Nephron progenitor cell (in vitro differentiated cells): ENCODE measurements at regions not wholly inside any gene's neighbourhood (a gene's known extent, or its start where the extent isn't known, plus 50 kb on each side); places are given as distances from the start of the nearest gene placed in this dataset.

Experiments used
- DNase-seq: peaks from one replicate; pipeline ENCODE4 v3.0.0; 2021
- H3K27ac Mint-ChIP-seq: 2 replicates; pipeline ENCODE4 v1.8.0; 2021; ENCODE audit warnings: mild to moderate bottlenecking, moderate library complexity, mixed read lengths
- H3K27me3 Mint-ChIP-seq: 2 replicates; pipeline ENCODE4 v1.8.0; 2021; ENCODE audit warnings: mild to moderate bottlenecking, low read depth, mixed read lengths; ENCODE audit not compliant: poor library complexity
- H3K36me3 Mint-ChIP-seq: 2 replicates; pipeline ENCODE4 v1.8.0; 2021; ENCODE audit warnings: low read depth, mixed read lengths
- H3K4me1 Mint-ChIP-seq: 2 replicates; pipeline ENCODE4 v1.8.0; 2021; ENCODE audit warnings: mixed read lengths
- H3K4me3 Mint-ChIP-seq: 2 replicates; pipeline ENCODE4 v1.8.0; 2021; ENCODE audit warnings: mild to moderate bottlenecking, moderate library complexity, mixed read lengths
- H3K9me3 Mint-ChIP-seq: 2 replicates; pipeline ENCODE4 v1.8.0; 2021; ENCODE audit warnings: mild to moderate bottlenecking, moderate library complexity, mixed read lengths
- TF ChIP-seq, protein P1 (sequence below): fragments of 200-600 bp; sonication (generic); IDR thresholded peaks from 2 replicates; pipeline ENCODE4 v1.5.0; 2021; ENCODE audit warnings: antibody characterized with exemption

DNA sequence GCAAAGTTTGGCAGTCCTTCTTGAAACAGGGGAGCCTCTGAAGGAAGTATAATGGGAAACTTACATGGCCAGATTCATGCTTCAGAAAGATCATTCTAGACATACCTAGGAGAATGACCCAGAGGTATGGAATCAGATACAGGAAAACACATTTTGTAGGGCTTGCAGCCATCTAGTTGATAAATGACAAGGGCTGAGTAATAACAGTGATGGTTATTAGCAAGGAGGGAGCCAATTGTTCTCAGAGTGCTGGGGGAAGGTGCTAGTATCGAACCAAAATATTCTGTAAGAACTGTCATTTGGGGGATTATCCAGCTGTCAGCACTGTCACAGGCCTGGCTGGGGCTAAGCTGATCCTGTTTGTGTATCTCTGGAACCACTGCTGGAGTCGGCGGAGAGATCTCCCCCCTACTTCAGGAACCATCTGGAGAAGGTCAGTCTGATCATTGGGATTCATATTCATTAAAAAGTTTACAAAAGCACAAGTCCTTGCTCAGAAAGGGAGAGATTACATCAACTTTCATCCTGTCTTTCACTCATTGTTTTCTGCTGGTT, 113.8 kb upstream of the THSD7B start:
- TF ChIP-seq, protein P1, sequence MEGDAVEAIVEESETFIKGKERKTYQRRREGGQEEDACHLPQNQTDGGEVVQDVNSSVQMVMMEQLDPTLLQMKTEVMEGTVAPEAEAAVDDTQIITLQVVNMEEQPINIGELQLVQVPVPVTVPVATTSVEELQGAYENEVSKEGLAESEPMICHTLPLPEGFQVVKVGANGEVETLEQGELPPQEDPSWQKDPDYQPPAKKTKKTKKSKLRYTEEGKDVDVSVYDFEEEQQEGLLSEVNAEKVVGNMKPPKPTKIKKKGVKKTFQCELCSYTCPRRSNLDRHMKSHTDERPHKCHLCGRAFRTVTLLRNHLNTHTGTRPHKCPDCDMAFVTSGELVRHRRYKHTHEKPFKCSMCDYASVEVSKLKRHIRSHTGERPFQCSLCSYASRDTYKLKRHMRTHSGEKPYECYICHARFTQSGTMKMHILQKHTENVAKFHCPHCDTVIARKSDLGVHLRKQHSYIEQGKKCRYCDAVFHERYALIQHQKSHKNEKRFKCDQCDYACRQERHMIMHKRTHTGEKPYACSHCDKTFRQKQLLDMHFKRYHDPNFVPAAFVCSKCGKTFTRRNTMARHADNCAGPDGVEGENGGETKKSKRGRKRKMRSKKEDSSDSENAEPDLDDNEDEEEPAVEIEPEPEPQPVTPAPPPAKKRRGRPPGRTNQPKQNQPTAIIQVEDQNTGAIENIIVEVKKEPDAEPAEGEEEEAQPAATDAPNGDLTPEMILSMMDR, result no peak
- H3K4me3 Mint-ChIP-seq, result no peak overlapping the region
- H3K27me3 Mint-ChIP-seq, result peaks cover 30% of the 10 kb centered on the region
- H3K27ac Mint-ChIP-seq, result no peak overlapping the region
- no peaks in the 10 kb centered on the region for H3K4me1 Mint-ChIP-seq
- DNase-seq, result no peak
- no peaks in the 10 kb centered on the region for H3K36me3 Mint-ChIP-seq
- no peaks in the 10 kb centered on the region for H3K9me3 Mint-ChIP-seq

DNA sequence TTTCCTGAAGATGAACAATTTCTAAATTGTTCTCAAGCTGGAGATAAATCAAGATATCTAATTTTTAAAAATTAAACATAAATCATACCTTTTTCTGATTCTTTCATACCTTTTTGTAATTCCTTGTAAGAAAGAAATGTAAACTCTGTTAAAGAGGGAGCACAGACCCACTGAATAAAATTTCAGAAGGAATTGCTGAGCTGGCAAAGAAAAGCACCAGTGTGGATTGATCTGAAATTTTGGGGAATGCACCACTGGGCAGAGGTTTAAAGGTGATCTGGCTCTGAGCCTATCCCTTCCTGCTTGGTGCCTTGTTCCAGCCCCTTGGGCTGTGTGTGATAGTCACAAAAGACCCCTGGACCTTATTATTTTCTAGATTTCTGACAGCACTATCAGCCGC, 118.3 kb upstream of the THSD7B start:
- Mint-ChIP-seq H3K4me3 (no peak overlapping the region), H3K4me1 (no peaks in the 10 kb centered on the region), H3K36me3 (no peaks in the 10 kb centered on the region), H3K9me3 (no peaks in the 10 kb centered on the region), H3K27ac (no peak overlapping the region), H3K27me3 (peaks cover 32% of the 10 kb centered on the region)
- no peak for DNase-seq
- TF ChIP-seq, protein P1, result no peak

DNA sequence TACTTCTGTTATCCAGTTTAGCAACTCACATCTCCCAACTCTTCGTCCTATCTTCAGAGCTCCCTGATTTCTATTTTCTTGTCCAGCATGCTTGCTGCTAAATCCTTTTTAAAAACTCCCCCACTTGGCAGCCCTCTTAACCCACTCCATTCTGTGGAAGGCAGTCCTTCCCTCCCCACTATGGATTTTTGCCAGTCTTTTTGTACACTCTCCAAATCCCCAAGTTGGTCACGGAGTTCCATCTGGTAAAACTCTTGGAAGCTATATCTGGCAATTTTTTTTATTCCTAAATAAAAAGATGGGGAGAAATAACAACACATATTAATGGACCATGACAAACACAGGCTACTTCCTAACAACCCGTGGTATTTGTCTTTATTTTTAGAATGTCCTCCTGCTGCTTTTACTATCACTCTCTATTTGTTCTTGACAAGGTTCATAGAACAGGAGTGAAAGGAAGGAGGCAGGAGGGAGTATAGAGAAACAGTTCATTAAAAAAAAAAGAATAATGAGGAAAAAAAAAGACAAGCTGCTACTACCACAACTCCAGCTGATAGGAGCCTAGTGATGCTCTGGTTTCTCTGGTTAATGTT, 120.0 kb upstream of the THSD7B start:
- no peaks in the 10 kb centered on the region for H3K4me1 Mint-ChIP-seq
- no peaks in the 10 kb centered on the region for H3K9me3 Mint-ChIP-seq
- DNase-seq, result no peak
- H3K36me3 Mint-ChIP-seq, result no peaks in the 10 kb centered on the region
- H3K27me3 Mint-ChIP-seq, result peaks cover 32% of the 10 kb centered on the region
- TF ChIP-seq, protein P1, result no peak
- no peak overlapping the region for H3K27ac Mint-ChIP-seq
- H3K4me3 Mint-ChIP-seq, result no peak overlapping the region

DNA sequence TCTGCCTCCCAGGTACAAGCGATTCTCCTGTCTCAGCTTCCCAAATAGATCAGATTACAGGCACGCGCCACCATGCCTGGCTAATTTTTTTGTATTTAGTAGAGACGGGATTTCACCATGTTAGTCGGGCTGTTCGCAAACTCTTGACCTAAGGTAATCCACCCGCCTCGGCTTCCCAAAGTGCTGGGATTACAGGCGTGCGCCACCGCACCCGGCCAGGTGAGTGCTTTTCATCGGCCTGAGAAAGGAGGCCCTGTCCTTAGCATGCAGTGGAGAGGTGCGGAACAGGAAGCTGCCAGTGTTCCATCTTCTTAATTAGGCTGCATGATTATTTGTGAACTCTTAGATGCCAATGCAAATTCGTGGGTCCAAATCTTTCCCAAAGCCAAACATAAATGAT, 125.7 kb upstream of the THSD7B start:
- Mint-ChIP-seq H3K27me3 (peaks cover 10% of the 10 kb centered on the region), H3K4me3 (no peak overlapping the region), H3K27ac (no peak overlapping the region), H3K4me1 (no peaks in the 10 kb centered on the region), H3K36me3 (no peaks in the 10 kb centered on the region), H3K9me3 (no peaks in the 10 kb centered on the region)
- TF ChIP-seq, protein P1, result no peak
- no peak for DNase-seq

DNA sequence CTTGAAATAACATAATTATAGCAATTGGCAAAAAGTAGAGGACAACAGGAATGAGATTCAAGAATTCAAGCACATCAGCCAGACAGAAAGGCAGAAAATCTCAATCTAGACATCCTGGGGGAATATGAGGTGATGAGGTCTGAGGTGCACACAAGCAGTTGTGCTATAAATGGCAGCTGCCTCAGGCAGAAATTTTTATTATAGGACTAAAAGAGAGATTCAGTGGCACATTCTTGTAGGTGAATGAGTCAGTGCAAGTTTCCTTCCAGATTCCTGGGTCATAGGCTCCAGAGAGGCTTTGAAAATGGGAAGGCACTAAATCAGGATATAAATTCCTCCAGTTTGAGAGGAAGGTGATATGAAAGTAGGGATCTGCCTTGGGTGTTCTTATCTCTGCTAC, 127.2 kb upstream of the THSD7B start:
- H3K4me1 Mint-ChIP-seq, result no peaks in the 10 kb centered on the region
- no peaks in the 10 kb centered on the region for H3K9me3 Mint-ChIP-seq
- DNase-seq, result no peak
- no peak overlapping the region for H3K4me3 Mint-ChIP-seq
- TF ChIP-seq, protein P1, result no peak
- no peak overlapping the region for H3K27ac Mint-ChIP-seq
- no peaks in the 10 kb centered on the region for H3K36me3 Mint-ChIP-seq
- peaks cover 10% of the 10 kb centered on the region for H3K27me3 Mint-ChIP-seq

DNA sequence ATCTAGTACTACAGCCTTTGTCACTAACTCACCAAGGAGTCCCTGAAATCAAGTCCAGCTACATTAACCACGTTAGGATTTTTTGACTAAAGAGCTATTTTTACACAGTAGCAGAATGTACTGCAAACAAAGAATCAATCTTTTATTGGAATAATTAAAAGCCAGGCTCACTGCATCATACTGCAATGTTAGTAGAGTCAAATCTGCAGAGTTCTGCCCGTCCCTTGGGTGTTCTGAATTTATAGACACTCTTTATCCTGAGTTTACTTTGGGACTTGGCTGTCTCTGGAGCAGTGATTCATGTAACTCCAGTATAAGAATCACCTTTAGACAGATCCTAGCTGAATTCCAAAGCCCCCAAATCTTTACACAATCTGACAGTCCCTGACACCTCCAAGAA, 127.9 kb upstream of the THSD7B start:
- no peak overlapping the region for H3K4me3 Mint-ChIP-seq
- H3K9me3 Mint-ChIP-seq, result no peaks in the 10 kb centered on the region
- H3K4me1 Mint-ChIP-seq, result no peaks in the 10 kb centered on the region
- no peak for DNase-seq
- H3K27ac Mint-ChIP-seq, result no peak overlapping the region
- peaks cover 7% of the 10 kb centered on the region for H3K27me3 Mint-ChIP-seq
- TF ChIP-seq, protein P1, result no peak
- no peaks in the 10 kb centered on the region for H3K36me3 Mint-ChIP-seq
